ENCODE measurements at regions not wholly inside any gene's neighbourhood (a gene's known extent, or its start where the extent isn't known, plus 50 kb on each side); places are given as distances from the start of the nearest gene placed in this dataset.
"Not testable (repeated sequence)": the region's sequence is repeated elsewhere in the genome, so short reads cannot be mapped to it uniquely, and the experiment has no call there.

DNA sequence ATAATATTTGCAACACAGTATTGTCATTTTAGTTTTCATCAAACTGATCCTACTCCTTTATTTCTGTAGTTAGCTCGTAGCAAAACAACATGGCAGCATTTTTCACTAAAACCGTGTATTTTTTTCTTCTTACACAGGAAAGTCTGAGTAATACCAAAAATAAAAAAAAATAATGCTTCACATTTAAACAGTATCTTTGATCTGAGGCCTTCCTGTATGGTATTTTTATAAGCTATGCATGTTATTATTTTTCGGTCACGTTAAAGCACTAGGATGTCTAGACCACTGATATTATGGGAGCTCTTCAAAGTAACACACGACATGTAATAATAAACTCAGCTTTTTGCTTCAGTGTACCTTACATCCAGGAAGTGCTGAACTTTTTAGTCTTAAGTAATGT is 94.1 kb upstream of the SRD5A3 start:
- DNase-seq, result no peak

DNA sequence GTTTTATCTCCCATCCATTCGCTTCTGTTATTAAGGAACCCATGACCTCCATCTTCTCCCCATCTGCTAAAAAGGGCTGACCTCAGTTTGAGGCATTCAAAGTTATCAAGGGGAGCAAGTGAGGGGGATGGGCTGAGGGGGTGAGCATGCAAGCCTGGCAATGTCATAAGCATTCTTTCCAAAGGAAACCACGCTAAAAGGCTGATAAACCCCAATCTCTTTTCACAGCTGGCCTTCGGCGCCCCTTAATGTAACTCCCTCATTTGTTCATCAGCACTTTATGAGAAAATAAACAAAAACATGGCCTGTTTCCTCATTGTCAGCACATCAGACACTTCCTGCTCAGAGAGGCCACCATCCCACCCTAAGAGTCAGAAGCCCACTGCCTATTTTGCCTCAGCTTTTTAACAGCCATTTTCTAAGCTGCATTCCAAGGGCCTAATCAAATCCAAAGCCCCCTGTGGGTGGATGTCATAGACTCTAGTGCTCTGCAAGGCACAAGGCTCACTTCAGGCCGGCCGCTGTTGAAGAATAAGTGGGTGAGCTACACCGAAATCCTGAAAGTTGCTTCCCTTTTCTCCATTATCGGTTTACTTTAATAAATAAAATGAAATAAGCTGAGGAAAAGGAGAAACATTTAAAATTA is 92.0 kb upstream of the SRD5A3 start:
- no peak for DNase-seq

DNA sequence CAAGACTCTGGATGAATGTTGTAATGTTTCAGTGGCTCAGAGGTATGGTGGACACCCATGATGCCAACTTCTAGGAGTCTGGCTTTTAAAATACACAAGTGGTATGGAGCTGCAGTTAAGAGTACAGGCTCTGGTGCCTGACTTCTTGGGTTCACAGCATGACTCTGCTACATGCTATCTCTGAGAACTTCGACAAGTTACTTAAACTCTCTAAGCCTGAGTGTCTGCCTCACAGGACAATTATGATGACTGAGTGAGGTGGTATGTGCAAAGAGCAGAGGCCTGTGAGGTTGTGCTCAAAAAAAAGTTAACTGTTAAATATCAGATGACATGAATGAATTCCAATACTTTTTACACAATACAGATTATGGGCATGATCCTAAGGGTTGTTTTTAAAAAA is 90.9 kb upstream of the SRD5A3 start:
- DNase-seq, result no peak

DNA sequence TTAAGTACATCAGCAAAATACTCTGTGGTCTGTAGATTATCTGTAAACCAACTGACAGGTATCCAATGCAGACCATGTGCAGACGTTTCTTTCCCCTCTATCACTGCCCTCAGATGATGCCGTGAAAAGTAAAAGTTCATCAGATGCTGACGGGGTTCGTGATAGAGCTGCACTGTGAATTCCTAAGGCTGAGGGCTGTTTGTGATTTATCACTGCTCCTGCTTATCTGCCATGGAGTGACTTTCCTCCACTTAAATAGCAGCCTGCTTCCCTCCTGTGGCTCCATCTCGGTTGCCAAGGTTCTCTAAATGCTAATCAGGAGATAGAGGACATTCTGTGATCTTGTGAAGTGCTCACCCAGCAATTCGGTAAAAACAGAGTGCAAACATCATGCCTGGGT is 89.3 kb upstream of the SRD5A3 start:
- DNase-seq, result no peak

DNA sequence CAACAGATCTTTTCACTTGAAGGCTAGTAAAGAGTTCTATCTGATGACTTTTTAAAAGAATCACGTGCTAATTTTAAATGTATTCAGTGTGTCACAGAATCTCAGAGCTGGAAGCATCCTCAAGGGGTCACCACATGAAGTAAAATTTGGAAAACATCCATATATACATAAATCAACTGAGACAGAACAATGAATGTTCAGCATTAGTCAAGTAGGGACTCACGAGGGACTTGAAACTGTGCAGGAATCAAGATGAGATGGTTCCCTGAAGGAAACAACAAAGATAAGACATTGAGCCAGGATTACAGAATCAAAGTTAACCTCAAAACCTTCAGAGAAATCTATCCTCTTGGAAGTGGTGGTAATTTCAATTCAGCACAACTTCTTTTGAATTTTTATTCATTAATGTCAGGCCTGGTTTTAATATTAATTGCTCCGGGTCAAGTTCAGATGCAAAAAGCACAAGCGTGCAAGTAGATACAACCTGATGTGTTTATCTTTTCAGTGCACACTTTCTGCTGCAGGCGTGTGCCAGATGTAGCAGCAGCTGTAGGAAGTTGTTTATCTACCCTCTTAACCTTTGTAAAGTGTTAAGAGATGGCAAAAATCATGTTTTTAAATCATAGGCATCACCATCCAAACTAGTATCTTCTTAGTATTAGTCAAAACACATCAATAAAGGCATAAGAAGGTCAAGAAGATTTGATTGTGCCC is 87.7 kb upstream of the SRD5A3 start:
- no peak for DNase-seq

DNA sequence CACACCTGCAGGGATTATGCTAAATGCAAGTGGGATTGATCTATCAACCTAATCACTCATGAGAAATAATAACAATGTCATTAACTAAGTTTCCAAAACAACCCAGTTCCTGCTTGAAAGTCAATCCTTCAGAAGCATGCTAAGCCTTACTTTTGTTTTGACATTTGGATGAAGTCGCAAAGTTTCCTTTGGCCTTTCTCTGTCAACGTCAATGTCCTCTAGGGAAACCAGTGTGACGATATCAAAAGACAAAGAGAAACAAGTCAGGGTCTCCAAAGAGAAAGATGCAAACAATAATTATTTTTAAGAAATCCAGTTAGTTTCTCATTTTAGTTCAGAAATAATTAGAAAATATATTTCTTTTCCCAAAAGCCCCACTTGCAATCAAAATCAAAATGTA is 86.7 kb upstream of the SRD5A3 start:
- no peak for DNase-seq

DNA sequence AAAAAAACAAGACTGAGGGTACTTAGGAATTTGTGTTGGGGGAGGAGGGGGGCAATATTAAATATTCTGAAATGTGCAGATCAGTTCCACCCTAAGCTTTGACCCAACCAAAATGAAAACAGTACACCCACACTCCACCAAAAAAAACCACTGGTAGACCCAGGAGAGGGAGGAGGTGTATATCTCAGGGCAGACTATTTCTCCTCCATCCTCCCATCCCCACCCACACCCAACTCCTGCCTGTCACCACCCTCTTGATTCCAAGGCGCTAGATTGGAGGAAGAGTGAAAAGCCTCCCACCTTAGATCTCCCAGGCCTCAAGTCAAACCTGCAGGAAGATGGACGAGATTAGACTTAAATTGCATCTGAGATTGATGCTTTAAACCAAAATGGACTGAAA is 76.6 kb upstream of the SRD5A3 start:
- no peak for DNase-seq

DNA sequence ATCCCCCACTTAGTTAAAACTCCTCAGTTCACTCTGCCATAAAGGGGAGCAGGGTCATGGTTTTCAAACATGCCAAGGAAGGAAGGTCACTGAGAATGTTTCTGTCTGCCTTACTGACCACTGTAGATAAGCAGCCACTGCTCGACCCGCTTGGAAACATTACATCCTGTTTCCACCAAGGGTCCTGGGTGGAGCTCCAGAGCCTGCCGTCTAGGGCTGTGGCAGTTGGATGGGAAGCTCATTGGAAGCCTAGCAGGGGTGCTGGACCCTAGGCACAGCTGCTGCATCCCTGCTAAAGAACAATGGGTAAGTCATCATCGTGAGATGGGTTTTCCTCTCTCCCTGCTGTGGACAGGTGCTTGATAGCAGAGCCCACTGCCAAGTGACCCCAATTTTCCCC is 76.0 kb upstream of the SRD5A3 start:
- peak; percentile 62 for DNase-seq

DNA sequence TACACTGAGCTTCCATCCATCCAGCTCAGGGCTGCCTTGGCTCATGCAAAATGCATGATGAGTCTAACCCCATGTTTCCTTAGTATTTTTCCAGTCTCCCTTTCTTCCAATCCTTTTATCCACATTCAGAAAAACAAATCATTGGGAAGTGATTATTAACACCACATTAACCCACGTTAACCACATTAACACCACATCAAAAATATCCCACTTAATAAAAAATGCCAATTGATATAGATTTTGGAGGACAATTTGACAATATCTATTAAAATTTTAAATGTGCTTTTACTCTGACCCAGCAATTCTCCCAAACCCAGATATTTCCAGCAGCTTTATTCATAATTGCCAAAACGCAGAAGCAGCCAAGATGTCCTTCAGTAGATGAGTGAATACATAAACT is 75.6 kb upstream of the SRD5A3 start:
- no peak for DNase-seq

DNA sequence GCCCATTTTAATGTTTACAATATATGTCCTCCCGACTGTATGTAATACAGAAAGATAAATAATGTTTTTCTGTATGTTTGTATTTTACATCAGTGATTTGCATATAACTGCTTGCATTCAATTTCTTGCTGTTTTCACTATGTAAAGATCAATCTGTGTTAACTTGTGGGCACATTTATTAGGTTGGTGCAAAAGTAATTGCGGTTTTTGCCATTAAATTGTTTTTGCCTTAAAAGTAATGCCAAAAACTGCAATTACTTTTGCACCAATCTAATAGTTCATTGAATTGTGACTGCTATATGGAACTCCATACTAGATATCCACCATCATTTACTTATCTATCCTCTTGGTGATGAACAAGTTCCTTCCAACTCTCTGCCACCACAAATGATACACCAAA is 73.9 kb upstream of the SRD5A3 start:
- no peak for DNase-seq

DNA sequence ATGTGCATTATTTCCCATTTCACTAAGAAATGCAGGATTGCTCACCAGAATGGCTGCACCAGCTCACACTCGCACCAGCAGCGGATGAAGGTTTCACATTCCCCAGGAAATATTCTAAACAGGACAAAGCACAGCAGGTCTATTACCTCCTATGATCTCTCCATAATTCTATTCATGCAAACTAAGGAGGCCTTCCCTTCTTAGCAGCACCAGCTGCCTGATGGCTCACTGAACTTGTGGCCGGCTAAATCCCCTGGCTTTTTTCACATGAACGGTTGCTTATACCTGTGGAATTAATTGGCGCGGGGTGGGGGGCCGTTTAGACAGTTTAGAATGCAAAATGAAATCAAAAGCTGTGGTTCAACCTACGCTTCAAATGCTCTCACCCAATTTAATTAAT is 73.5 kb upstream of the SRD5A3 start:
- peak; percentile 84 for DNase-seq

DNA sequence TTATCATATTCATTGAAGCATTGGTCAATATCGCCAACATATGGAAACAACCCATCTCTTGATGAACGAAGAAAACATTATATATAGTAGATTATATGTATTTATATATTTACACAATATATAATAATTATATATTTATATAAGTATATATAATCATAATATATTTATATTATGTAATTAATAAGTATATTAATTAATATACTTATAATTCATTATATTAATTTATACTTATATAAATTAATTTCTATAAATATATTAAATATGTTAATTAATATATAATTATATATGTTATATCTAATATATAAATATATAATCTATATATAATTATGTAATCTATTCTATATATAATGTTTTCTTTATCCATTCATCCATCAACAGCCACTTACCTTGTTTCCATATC is 69.0 kb upstream of the SRD5A3 start:
- DNase-seq, result no peak

DNA sequence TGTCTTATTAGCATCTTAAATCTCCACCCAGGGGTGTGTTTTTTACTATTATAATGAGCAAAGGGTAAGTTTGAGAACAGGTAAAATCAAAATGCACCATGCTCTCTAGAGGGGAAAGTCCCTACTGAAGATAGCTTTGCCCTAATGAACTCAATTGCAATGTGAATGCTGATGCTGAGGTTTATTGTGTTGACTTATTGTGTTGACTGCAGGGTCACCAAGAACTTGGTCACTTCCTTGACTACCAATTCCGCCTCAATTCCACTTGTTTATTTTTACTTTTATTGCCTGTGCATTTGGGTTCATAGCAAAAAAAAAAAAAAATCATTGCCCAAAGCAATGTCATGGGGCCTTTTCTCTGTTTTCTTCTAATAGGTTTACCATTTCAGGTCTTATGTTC is 67.7 kb upstream of the SRD5A3 start:
- no peak for DNase-seq

DNA sequence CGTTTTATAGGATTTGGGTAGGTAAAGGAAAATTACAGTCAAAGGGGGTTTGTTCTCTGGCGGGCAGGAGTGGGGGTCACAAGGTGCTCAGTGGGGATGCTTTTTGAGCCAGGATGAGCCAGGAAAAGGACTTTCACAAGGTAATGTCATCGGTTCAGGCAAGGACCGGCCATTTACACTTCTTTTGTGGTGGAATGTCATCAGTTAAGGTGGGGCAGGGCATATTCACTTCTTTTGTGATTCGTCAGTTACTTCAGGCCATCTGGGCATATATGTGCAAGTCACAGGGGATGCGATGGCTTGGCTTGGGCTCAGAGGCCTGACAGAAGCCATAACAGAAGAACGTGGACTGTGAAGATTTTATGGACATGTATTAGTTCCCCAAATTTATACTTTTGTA is 65.6 kb upstream of the SRD5A3 start:
- DNase-seq, result not testable (repeated sequence)

DNA sequence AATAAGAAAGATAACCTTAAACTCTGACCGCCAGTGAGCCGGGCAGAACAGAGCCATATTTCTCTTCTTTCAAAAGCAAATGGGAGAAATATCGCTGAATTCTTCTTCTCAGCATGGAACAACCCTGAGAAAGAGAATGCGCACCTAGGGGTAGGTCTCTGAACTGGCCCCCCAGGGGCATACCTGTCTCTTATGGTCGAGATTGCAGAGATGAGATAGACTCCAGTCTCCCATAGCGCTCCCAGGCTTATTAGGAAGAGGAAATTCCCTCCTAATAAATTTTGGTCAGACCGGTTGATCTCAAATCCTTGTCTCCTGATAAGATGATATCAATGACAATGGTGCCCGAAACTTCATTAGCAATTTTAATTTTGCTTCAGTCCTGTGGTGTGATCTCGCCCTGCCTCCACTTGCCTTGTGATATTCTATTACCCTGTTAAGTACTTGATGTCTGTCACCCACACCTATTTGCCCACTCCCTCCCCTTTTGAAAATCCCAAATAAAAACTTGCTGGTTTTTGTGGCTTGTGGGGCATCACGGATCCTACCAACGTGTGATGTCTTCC is 64.8 kb upstream of the SRD5A3 start:
- not testable (repeated sequence) for DNase-seq

DNA sequence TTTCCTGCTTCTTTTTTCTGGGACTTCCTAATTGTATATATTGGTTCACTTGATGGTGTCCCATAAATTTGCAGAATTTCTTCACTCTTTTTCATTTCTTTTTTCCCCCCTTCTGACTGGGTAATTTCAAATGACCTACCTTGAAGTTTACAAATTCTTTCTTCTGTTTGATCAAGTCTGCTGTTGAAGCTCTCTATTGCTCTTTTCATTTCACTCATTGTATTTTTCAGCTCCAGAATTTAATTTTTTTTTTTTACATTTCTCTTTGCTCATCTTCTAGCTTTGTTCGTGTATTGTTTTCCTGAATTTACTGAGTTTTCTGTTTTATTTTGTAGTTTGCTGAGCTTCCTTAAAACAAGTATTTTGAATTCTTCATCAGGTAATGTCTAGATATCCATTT is 61.7 kb upstream of the SRD5A3 start:
- no peak for DNase-seq

DNA sequence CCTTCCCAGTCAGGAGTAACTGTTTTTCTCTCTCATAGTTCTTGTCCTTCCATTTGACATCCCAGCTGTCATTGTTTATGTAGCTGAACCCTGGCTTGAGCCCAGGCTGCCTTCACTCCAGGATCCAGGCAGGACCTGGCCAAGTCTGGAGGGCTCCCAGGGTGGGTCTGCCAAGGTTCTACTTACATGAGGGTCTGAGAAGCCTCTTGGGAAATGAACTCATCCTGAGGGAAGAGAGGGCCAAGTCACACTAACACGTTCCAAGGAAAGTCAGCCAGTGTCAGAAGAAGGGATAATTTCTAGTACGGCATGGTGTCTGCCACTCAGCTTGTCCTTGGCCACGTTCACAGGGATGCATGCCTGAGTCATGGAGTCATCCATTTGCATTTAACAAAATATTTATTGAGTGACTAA is 54.8 kb upstream of the SRD5A3 start:
- no peak for DNase-seq

DNA sequence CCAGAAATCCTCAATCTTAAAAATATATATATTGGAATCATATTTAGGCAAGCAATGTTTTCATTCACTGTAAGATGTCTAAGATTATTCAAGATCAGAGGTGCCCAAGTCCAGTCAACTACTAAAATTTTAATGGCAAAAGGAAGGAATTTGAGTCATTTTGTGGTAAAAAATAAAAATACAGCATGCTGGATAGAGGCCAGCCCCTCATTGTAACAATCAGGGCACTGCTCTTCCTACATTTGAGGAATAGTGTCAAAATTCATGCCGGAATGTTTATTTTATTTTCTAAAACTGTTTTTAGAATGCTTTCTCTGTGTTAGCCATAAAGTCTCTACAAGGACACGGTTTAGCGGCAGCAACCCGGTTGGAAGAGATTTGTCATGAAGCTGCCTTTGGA is 49.9 kb upstream of the SRD5A3 start:
- DNase-seq, result no peak

Measured in eye (tissue), 1 donor.